A673 (cell line): ENCODE measurements at regions not wholly inside any gene's neighbourhood (a gene's known extent, or its start where the extent isn't known, plus 50 kb on each side); places are given as distances from the start of the nearest gene placed in this dataset.

Source experiments
- EZH2 ChIP-seq: fragments of 200-600 bp; sonication (generic); IDR thresholded peaks from 2 replicates; pipeline ENCODE4 v1.6.1; 2017; ENCODE audit warnings: borderline replicate concordance, low read depth, mild to moderate bottlenecking, mixed read lengths, antibody characterized with exemption, low read length; ENCODE audit not compliant: poor library complexity, severe bottlenecking
- TF ChIP-seq, protein P1 (sequence below): fragments of 300-800, 200-600 bp; sonication (generic); conservative IDR thresholded peaks from 2 replicates; pipeline ENCODE4 v1.5.1; 2017; ENCODE audit warnings: low read depth, mild to moderate bottlenecking, antibody characterized with exemption, low read length, moderate library complexity, mixed read lengths

- TF ChIP-seq, protein P1, sequence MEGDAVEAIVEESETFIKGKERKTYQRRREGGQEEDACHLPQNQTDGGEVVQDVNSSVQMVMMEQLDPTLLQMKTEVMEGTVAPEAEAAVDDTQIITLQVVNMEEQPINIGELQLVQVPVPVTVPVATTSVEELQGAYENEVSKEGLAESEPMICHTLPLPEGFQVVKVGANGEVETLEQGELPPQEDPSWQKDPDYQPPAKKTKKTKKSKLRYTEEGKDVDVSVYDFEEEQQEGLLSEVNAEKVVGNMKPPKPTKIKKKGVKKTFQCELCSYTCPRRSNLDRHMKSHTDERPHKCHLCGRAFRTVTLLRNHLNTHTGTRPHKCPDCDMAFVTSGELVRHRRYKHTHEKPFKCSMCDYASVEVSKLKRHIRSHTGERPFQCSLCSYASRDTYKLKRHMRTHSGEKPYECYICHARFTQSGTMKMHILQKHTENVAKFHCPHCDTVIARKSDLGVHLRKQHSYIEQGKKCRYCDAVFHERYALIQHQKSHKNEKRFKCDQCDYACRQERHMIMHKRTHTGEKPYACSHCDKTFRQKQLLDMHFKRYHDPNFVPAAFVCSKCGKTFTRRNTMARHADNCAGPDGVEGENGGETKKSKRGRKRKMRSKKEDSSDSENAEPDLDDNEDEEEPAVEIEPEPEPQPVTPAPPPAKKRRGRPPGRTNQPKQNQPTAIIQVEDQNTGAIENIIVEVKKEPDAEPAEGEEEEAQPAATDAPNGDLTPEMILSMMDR: no peak
- no peak for TF ChIP-seq EZH2
Measured at GRCh38 chr9:113678859-113679256, 197.3 kb upstream of the ZNF618 start.
